ENCODE measurements at regions not wholly inside any gene's neighbourhood (a gene's known extent, or its start where the extent isn't known, plus 50 kb on each side); places are given as distances from the start of the nearest gene placed in this dataset.
"Not testable (repeated sequence)": the region's sequence is repeated elsewhere in the genome, so short reads cannot be mapped to it uniquely, and the experiment has no call there.

DNA sequence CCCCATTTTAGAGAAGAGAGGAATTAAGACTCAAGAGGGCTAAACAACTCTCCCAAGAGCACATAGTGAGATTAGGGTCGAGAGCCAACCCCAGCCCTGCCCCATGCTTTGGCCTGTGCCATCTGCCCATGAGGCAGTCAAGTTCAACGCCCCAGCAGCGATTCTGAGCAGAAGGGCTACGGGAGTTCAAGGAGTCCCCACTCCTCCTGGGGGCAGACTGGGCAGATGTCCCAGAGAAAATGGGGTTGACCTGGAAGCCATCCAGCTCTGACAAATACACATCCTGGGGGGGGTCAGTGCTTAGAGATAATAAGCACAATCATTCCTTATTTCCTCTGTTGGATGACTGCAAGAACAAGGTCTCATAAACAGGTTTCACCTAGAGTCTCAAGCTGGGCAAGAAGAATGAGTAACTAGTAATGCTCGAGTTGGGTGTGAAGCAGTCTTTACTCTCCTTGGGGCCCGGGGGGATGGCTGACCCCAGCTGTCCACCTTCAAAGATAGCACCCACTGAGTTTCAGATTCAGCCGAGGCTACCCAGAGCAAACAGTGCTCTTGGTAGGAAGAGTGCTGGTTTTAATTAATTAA is 716.4 kb downstream of the RNF144A start:
- intact Hi-C loops (cut with micrococcal nuclease), result no loop called here
- no peak overlapping the region for H3K27ac Mint-ChIP-seq
- ChIA-PET CTCF (no interaction called here), POLR2A (interaction anchor here (1.1 kb wide), 1 partner anchor 112 kb away, joined by 3 read pairs; no protein-coding TSS in a partner anchor)
- H3K9me3 Mint-ChIP-seq, result no peaks in the 10 kb centered on the region
- no peaks in the 10 kb centered on the region for H3K27me3 Mint-ChIP-seq
- TF ChIP-seq, protein P1, sequence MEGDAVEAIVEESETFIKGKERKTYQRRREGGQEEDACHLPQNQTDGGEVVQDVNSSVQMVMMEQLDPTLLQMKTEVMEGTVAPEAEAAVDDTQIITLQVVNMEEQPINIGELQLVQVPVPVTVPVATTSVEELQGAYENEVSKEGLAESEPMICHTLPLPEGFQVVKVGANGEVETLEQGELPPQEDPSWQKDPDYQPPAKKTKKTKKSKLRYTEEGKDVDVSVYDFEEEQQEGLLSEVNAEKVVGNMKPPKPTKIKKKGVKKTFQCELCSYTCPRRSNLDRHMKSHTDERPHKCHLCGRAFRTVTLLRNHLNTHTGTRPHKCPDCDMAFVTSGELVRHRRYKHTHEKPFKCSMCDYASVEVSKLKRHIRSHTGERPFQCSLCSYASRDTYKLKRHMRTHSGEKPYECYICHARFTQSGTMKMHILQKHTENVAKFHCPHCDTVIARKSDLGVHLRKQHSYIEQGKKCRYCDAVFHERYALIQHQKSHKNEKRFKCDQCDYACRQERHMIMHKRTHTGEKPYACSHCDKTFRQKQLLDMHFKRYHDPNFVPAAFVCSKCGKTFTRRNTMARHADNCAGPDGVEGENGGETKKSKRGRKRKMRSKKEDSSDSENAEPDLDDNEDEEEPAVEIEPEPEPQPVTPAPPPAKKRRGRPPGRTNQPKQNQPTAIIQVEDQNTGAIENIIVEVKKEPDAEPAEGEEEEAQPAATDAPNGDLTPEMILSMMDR (IDR thresholded peaks at IDR 0.05), result no peak
- no peak for ATAC-seq
- no peaks in the 10 kb centered on the region for H3K36me3 Mint-ChIP-seq (ENCODE audit: low read depth)
- no peaks in the 10 kb centered on the region for H3K4me1 Mint-ChIP-seq (ENCODE audit: low read depth)
- no peak overlapping the region for H3K4me3 Mint-ChIP-seq
- no peak for DNase-seq

DNA sequence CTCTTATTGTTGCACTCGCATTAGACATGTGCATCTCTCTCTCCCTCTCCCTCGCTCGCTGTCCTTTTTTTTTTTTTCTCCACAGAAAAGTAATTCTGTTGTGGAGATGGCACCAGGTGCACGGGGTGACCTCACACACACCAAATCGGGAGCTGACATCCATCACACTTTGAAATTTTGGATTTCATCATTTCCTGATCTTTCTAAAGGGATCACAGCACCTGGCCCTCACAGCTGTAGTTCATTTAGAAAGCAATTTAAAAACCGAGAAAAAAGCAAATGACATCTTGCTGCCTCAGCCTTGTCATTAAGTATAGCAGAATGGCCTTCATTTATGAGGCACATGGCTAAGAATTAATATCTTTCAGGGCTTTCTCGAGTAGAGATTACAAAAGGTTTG is 717.2 kb downstream of the RNF144A start:
- ATAC-seq, result no peak

DNA sequence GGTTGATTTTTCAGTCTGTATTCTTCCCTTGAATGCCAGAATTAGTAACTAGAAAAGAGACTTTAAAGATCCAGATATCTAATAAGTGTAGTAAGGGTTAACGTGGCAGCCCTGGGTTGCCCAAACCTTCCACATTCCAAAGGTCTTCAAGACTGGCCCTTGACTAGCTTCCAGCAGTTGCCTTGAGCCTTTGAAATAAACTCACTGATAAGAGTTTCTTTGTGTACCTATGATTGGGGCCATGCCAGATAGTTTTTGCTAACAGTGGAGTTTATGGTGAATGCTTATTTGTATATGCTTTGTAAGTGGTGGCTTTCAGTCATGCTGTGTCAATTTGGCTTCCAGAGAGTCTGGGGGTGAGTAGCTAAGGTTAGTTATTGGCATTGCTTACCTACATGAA is 722.3 kb downstream of the RNF144A start:
- no peaks in the 10 kb centered on the region for H3K27me3 Mint-ChIP-seq
- no peak for DNase-seq

More for the DNA sequence above, 717.2 kb downstream of the RNF144A start:
- Mint-ChIP-seq H3K36me3 (ENCODE audit: low read depth) (no peaks in the 10 kb centered on the region), H3K27me3 (no peaks in the 10 kb centered on the region), H3K4me1 (ENCODE audit: low read depth) (no peaks in the 10 kb centered on the region), H3K9me3 (no peaks in the 10 kb centered on the region), H3K4me3 (no peak overlapping the region), H3K27ac (no peak overlapping the region)
- ChIA-PET POLR2A (no interaction called here), CTCF (no interaction called here)
- intact Hi-C loops (cut with micrococcal nuclease), result no loop called here
- no peak for DNase-seq
- TF ChIP-seq, protein P1 (IDR thresholded peaks at IDR 0.05), result no peak

DNA sequence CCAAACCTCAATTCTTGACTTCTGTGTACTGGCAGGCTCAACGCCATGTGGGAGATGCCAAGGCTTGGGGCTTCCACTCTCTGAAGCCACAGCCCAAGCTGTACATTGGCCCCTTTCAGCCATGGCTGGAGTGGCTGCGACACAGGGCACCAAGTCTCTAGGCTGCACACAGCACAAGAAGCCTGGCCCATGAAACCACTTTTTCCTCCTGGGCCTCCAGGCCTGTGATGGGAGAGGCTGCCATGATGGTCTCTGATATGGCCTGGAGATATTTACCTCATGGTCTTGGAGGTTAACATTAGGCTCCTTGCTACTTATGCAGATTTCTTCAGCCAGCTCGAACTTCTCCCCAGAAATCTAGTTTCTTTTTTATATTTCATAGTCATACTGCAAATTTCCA is 724.1 kb downstream of the RNF144A start:
- Mint-ChIP-seq H3K9me3 (peaks cover 21% of the 10 kb centered on the region), H3K36me3 (ENCODE audit: low read depth) (peaks cover 18% of the 10 kb centered on the region)
- H3K4me1 Mint-ChIP-seq (ENCODE audit: low read depth); POLR2A ChIA-PET; DNase-seq; ATAC-seq; H3K27me3 Mint-ChIP-seq; H3K27ac Mint-ChIP-seq; intact Hi-C loops (cut with micrococcal nuclease); H3K4me3 Mint-ChIP-seq: not testable (repeated sequence)
- CTCF ChIA-PET, result interaction anchor here (1.1 kb wide), 1 partner anchor 74 kb away, joined by 3 read pairs; no protein-coding TSS in a partner anchor

More for the DNA sequence above, 722.3 kb downstream of the RNF144A start:
- ChIA-PET POLR2A (no interaction called here), CTCF (no interaction called here)
- intact Hi-C loops (cut with micrococcal nuclease), result no loop called here
- no peak overlapping the region for H3K27ac Mint-ChIP-seq
- no peak overlapping the region for H3K4me3 Mint-ChIP-seq
- H3K4me1 Mint-ChIP-seq (ENCODE audit: low read depth), result peaks cover 7% of the 10 kb centered on the region
- H3K36me3 Mint-ChIP-seq (ENCODE audit: low read depth), result peaks cover 18% of the 10 kb centered on the region
- TF ChIP-seq, protein P1 (IDR thresholded peaks at IDR 0.05), result no peak
- no peak for ATAC-seq
- H3K9me3 Mint-ChIP-seq, result peaks cover 21% of the 10 kb centered on the region

DNA sequence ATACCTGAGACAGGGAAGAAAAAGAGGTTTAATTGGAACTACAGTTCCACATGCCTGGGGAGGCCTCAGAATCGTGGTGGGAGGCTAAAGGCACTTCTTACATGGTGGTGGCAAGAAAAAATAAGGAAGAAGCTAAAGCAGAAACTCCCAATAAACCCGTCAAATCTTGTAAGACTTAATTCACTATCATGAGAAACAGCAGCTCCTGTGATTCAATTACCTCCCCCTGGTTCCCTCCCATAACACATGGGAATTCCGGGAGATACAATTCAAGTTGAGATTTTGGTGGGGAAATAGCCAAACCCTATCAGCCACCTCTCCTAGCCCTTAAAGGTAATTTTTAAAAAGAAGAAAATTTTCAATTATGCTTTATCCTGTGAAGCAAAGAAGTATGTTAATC is 728.8 kb downstream of the RNF144A start:
- peaks cover 36% of the 10 kb centered on the region for H3K4me1 Mint-ChIP-seq (ENCODE audit: low read depth)
- CTCF ChIA-PET, result interaction anchor here (1.0 to 3.1 kb wide), 3 partner anchors 9 to 27 kb away, joined by 3 to 7 read pairs (median 7); no protein-coding TSS in a partner anchor

More for the DNA sequence above, 728.8 kb downstream of the RNF144A start:
- POLR2A ChIA-PET, result no interaction called here
- H3K36me3 Mint-ChIP-seq (ENCODE audit: low read depth), result peaks cover 26% of the 10 kb centered on the region
- H3K27me3 Mint-ChIP-seq, result no peaks in the 10 kb centered on the region
- H3K4me3 Mint-ChIP-seq, result no peak overlapping the region
- peaks cover 22% of the 10 kb centered on the region for H3K9me3 Mint-ChIP-seq
- no peak overlapping the region for H3K27ac Mint-ChIP-seq
- TF ChIP-seq, protein P1 (IDR thresholded peaks at IDR 0.05), result no peak
- ATAC-seq (no peak), DNase-seq (no peak)
- intact Hi-C loops (cut with micrococcal nuclease), result no loop called here
